Effector memory CD4-positive, alpha-beta T cell (primary cell): ENCODE measurements at regions not wholly inside any gene's neighbourhood (a gene's known extent, or its start where the extent isn't known, plus 50 kb on each side); places are given as distances from the start of the nearest gene placed in this dataset.

ENCODE experiments used
- DNase-seq, 3 donors: peaks; one replicate each; pipeline ENCODE4 v3.0.0-alpha.2; 2020
- H3K27ac ChIP-seq: 2 replicates; pipeline ENCODE4 v1.7.0; 2013; ENCODE audit warnings: mild to moderate bottlenecking, low read length, moderate library complexity; ENCODE audit not compliant: insufficient read depth, poor library complexity, severe bottlenecking
- H3K27me3 ChIP-seq: replicated peaks from 2 replicates; pipeline ENCODE4 v1.7.0; 2013; ENCODE audit warnings: mild to moderate bottlenecking, low read length; ENCODE audit not compliant: insufficient read depth, control insufficient read depth, poor library complexity, severe bottlenecking
- H3K36me3 ChIP-seq: 2 replicates; pipeline ENCODE4 v1.7.0; 2013; ENCODE audit warnings: mild to moderate bottlenecking, low read length, moderate library complexity; ENCODE audit not compliant: control insufficient read depth, insufficient read depth
- H3K4me1 ChIP-seq: 2 replicates; pipeline ENCODE4 v1.7.0; 2013; ENCODE audit warnings: low read length, mild to moderate bottlenecking; ENCODE audit not compliant: control insufficient read depth, insufficient read depth, poor library complexity, severe bottlenecking
- H3K4me3 ChIP-seq: 2 replicates; pipeline ENCODE4 v1.7.0; 2013; ENCODE audit warnings: low read length, low read depth, mild to moderate bottlenecking; ENCODE audit not compliant: insufficient read depth, poor library complexity, severe bottlenecking
- H3K9me3 ChIP-seq: 2 replicates; pipeline ENCODE4 v1.7.0; 2013; ENCODE audit warnings: mild to moderate bottlenecking, low read length, moderate library complexity; ENCODE audit not compliant: control insufficient read depth

DNA sequence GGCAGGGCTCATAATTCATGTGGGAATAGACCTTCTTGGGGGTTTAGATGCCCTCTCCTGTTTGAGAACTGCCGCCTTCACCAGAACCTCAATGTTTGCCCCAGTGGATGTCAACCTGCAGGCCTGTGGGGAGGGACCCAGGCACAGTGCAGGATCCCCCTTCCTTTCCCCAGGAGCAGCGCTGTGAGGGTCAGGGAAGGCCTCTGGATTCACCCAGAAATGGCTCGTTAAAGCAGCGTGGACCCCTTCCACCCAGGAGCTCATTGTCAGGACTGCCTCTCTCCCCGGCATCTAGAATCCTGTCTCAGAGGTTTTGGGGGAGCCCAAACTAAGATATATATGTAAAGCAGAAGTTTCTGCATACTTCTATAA is 188.3 kb downstream of the GADD45G start:
- no peaks in the 10 kb centered on the region for H3K9me3 ChIP-seq
- no peak overlapping the region for H3K27ac ChIP-seq
- no peak for DNase-seq

DNA sequence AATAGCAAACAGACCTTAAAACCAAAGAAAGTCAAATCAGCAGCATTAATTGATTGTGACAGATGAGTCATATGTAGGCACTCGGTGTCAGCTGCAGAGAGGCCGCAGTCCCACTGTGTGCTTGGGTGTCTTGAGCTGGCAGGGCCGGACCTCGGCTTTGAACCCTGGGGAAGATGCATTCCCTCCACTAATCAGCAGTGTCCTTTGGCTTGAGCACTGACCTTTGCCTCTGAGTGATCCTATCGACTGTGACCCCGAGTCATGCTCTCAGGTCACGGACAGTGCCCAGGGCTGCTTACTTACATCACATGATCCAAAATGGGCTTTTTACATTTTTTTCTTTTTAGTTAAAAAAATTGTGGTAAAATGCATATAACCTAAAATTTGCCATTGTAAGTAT is 188.7 kb downstream of the GADD45G start:
- no peak overlapping the region for H3K27ac ChIP-seq
- no peaks in the 10 kb centered on the region for H3K9me3 ChIP-seq
- DNase-seq: no peak
- H3K4me1 ChIP-seq: no peaks in the 10 kb centered on the region
- no peaks in the 10 kb centered on the region for H3K36me3 ChIP-seq
- H3K27me3 ChIP-seq: no peaks in the 10 kb centered on the region
- no peak overlapping the region for H3K4me3 ChIP-seq

More for the DNA sequence above, 188.3 kb downstream of the GADD45G start:
- H3K4me1 ChIP-seq: no peaks in the 10 kb centered on the region
- H3K4me3 ChIP-seq: no peak overlapping the region
- no peaks in the 10 kb centered on the region for H3K27me3 ChIP-seq
- no peaks in the 10 kb centered on the region for H3K36me3 ChIP-seq

DNA sequence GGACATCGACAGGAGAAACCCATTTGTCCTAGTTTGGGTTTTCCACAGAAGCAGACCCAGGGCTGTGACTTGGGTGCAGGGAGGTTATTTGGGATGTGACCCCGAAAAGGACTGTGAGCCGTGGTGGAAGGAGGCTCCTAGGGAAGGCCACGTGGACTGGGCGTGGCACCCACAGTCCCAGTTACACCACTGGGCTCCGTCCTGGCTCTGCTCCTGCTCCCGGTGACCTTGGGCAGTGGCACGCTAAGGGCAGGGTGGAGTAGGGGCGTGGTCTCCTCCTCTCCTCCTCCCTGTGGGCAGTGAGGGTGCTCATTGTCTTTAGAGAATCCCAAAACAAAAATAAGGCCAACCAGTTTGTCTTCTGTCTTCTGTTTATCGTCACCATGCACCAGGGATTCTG is 190.1 kb downstream of the GADD45G start:
- DNase-seq: no peak
- no peaks in the 10 kb centered on the region for H3K27me3 ChIP-seq
- H3K9me3 ChIP-seq: no peaks in the 10 kb centered on the region
- no peaks in the 10 kb centered on the region for H3K36me3 ChIP-seq
- no peaks in the 10 kb centered on the region for H3K4me1 ChIP-seq
- H3K27ac ChIP-seq: no peak overlapping the region
- H3K4me3 ChIP-seq: no peak overlapping the region

DNA sequence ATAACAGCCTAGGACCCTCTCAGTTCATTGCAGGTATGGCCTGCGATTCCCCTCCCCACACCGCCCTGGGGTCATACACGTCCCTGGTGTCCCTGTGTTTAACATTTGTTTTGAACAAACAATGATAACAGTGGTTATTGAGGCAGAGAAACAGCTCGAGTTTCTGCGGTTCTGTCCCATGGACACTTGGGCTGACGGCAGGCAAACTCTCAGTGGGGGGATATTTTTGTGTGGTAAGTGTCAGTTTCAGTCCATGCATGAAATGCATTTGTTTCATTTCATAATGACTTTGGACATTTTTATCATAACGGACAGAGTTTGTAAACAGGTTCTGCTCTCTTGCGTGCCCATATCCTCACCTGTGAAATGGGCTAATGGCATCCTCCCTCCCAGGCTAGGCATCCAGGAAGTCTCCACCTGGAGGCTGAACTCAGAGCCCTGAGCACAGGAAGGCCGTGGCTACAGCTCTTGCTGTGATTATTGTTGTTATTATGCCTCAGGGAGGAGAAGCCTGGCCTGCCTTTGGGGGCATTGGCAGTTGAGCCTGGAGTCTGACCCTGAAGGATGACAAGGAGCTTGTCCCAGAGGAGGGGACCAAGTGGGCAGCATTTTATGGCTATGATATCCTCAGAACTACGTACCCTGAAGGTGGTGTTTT is 190.9 kb downstream of the GADD45G start:
- Histone ChIP-seq H3K27me3 (no peaks in the 10 kb centered on the region), H3K36me3 (no peaks in the 10 kb centered on the region), H3K4me1 (no peaks in the 10 kb centered on the region), H3K4me3 (no peak overlapping the region), H3K27ac (no peak overlapping the region), H3K9me3 (no peaks in the 10 kb centered on the region)
- DNase-seq: no peak

DNA sequence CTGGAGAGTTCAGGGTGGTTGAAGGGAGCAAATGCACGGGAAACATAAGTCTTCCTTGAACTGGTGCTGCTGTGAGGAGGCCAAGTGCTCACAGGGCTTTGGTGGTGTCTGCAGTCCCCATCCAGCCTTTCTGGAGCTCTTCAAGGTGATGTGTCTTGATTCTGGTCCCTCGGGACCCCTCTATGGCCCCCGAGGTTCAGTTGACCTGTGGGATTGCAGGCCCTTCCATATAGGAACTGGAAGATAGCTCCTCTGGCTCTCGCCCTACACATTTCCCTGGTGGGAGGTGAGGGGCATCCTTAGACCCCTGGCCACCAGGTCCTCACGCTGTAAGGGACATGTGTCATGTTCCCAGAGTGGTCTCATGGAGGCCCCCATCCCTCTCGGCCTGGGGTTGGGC is 191.8 kb downstream of the GADD45G start:
- H3K27me3 ChIP-seq: no peaks in the 10 kb centered on the region
- no peak overlapping the region for H3K4me3 ChIP-seq
- no peak for DNase-seq
- no peaks in the 10 kb centered on the region for H3K4me1 ChIP-seq
- H3K36me3 ChIP-seq: no peaks in the 10 kb centered on the region
- H3K27ac ChIP-seq: no peak overlapping the region
- H3K9me3 ChIP-seq: no peaks in the 10 kb centered on the region

DNA sequence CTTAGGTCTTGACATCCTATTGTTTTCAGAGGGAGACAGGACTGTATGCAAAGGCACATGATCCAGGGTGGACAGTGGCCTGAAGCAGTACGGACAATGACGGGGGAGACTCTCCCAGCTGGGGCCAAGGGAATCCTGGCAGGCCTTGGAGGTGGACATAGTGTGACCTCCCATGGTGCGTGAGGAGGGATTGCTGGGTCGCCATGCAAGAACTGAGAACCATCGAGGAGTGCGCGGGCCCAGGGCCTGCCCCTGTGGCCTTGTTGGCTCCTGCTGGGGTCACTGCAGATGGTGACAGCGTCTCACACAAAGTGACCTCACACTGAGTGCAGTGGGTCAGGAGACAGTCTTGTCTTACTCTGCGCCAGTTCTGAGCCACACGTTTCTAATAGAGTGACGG is 192.4 kb downstream of the GADD45G start:
- Histone ChIP-seq H3K27me3 (no peaks in the 10 kb centered on the region), H3K4me3 (no peak overlapping the region), H3K27ac (no peak overlapping the region), H3K9me3 (no peaks in the 10 kb centered on the region), H3K4me1 (no peaks in the 10 kb centered on the region), H3K36me3 (no peaks in the 10 kb centered on the region)
- no peak for DNase-seq

DNA sequence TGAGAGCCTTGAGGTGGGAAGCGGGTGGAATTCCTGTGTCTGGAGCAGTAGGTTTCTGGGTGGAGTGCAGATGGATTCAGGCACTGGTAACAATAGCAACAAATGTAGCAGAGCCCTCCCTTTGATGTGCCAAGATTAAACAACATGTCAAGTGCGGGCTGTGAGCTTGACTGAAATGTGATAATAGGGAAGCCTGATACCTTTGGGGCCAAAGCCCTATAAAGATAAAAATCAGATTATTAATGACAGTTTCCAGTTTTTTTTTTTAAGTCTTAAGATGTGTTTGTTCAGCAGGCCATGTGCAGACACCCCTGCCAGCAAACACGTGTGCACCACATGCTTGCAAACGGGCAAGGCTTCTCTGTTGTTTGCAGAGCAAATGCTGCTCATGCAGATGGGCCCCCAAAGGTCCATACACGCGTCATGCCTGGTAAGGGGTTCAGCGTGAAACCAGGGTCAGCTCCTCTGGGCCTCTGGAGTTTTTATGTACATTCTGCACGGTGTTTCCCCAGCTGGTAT is 193.2 kb downstream of the GADD45G start:
- no peaks in the 10 kb centered on the region for H3K36me3 ChIP-seq
- no peaks in the 10 kb centered on the region for H3K4me1 ChIP-seq
- no peak for DNase-seq
- H3K27me3 ChIP-seq: no peaks in the 10 kb centered on the region
- no peak overlapping the region for H3K27ac ChIP-seq
- H3K4me3 ChIP-seq: no peak overlapping the region
- no peaks in the 10 kb centered on the region for H3K9me3 ChIP-seq

DNA sequence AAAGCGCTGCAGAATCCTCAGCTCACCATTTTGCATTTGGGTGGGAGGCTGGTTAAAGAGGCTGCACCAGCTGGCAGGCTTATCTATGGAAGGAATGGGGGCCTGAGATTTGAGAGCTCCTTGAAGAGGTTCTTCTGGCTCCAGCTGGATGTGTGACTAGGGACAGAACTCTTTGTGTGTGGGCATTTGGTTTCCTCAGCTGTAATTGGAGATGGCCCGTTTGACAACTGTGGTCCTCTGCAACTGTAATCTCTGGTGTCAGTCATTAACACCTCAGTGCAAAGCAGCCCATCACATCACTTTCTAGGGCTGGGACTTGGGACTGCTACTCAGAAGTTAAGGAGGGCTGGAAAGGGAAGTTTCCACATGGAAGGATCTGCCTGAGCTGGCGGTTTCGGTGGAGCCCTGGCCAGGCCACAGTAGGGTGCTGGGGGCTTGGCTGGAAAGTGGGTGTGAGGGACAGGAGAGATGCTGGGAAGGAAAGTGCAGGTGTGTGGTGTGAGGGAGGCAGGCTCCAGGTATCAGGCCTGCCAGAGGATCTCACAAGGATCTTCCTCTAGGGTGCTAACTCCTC is 193.8 kb downstream of the GADD45G start:
- H3K9me3 ChIP-seq: no peaks in the 10 kb centered on the region
- H3K27ac ChIP-seq: no peak overlapping the region
- no peaks in the 10 kb centered on the region for H3K36me3 ChIP-seq
- no peaks in the 10 kb centered on the region for H3K27me3 ChIP-seq
- no peaks in the 10 kb centered on the region for H3K4me1 ChIP-seq
- H3K4me3 ChIP-seq: no peak overlapping the region
- DNase-seq: no peak

DNA sequence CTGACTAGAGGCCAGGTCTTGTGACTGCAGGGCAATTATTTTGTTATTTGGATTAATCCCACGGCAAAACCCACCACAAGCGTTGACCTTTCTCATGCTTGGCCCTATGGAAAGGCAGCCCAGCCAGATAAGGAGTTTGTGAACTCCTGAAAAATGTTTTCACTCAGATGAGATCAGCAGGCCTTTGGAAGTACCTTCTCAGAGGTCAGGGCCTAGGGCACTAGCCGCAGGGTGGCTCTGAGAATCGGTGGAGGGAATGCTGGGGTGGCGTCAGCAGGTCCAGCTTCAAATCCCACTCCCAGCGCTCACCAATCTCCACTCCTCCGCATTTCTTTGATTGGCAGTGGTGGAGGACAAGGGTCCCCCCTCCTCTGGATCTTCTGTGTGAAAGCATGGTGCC is 194.4 kb downstream of the GADD45G start:
- H3K27ac ChIP-seq: no peak overlapping the region
- no peaks in the 10 kb centered on the region for H3K27me3 ChIP-seq
- H3K36me3 ChIP-seq: no peaks in the 10 kb centered on the region
- H3K4me3 ChIP-seq: no peak overlapping the region
- H3K9me3 ChIP-seq: no peaks in the 10 kb centered on the region
- no peaks in the 10 kb centered on the region for H3K4me1 ChIP-seq
- DNase-seq: no peak

DNA sequence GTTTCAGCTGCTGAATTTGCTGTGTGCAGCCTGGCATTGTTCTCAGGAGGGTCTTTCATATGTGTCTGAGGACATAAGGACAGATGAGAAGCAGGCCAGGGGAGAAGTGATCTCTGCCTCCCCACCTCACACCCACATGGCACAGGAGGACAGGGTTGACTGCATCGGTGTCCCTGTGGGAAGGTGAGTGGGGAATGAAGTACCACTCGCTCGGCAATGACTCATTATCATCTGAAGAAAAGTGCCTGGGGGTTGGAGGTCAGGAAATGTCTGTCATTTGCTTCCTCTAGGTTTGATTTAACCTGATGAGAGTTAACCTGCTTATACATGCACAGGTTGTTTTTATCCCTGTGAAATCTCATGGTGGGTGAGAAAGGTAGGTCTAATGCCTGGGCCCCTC is 195.0 kb downstream of the GADD45G start:
- H3K36me3 ChIP-seq: no peaks in the 10 kb centered on the region
- H3K27me3 ChIP-seq: no peaks in the 10 kb centered on the region
- no peak overlapping the region for H3K27ac ChIP-seq
- H3K4me3 ChIP-seq: no peak overlapping the region
- no peak for DNase-seq
- H3K9me3 ChIP-seq: no peaks in the 10 kb centered on the region
- H3K4me1 ChIP-seq: no peaks in the 10 kb centered on the region
